HG03175 (cell line): ENCODE measurements at regions not wholly inside any gene's neighbourhood (a gene's known extent, or its start where the extent isn't known, plus 50 kb on each side); places are given as distances from the start of the nearest gene placed in this dataset.
A peak's percentile ranks its signal among the peaks of the same experiment; 100 is the strongest.

Source experiments
- ATAC-seq: cut with Tn5 transposase; IDR thresholded peaks from one replicate; pipeline ENCODE4 v1.9.1; 2021; ENCODE audit warnings: mild to moderate bottlenecking, moderate library complexity; ENCODE audit not compliant: unreplicated experiment

DNA sequence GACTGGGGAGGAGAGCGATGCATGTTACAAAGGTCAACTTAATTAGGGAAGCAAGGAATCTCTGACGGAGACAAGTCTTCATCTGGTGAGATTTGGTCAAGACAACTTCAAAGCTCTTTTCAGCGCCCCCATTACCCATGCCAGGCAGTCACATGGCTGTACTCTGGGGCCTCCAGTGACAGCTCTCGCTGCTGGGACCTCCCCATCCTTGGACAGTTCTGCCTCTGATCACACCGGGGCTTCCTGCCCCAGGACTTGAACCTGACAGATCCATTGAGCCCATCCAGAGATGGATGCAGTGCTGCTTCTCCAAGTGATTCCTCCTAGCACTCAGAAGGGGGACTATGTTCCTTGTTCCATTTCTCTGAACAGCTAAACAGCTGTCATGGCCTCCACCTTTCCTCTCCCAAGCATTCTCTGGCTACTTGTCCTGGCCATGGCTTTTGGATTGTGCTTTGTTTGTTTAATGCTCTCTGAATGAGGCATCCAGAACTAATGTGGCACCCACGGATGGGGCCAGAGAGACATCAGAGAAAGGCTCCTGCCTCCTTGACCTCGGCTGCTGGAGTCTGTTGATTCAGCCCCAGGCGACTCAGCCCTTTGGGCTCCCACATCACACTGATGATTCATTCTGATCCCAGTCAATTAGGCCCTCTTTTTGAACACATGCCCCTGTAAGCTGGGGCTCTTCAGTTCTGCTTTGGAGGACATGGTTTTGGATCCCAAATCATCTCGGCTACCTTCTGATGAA lies 122.1 kb upstream of the ADAMTS16 start:
- ATAC-seq, result no peak

DNA sequence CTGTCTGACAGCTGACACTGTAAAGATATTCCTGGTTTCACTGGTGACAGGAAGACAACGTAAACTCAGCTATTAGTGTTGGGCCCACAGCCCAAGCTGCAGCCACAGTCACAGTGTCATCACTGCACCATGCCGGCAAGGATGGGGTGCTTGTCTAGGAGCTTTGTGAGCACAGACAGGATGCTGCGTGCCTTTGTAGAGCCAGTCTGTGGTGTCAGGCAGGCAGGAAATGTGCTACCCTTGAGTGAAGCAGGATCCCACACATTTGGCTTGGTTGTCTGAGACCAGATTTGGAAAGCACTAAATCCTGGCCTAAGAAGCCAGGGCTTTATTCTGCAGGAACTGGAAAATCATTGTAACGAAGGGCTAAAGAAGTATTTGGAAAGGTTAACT lies 121.6 kb upstream of the ADAMTS16 start:
- ATAC-seq, result no peak

DNA sequence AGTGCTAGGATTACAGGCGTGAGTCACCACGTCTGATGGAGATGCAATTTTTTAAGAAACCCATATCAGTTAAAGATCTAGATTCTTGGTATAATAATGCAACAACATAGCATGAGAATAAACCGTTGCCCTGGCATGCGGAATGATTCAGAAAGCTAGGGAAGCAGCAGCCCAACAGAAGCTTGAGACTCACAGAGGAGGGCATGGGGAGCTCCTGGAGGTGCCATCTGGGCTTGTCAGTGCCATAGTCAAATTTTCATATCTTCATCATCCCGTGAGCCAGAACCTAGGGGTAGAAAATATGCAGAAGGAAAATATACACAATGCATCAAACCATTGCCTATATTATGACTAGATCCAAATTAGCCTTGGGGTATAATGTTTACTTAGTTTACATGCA lies 118.7 kb upstream of the ADAMTS16 start:
- no peak for ATAC-seq

DNA sequence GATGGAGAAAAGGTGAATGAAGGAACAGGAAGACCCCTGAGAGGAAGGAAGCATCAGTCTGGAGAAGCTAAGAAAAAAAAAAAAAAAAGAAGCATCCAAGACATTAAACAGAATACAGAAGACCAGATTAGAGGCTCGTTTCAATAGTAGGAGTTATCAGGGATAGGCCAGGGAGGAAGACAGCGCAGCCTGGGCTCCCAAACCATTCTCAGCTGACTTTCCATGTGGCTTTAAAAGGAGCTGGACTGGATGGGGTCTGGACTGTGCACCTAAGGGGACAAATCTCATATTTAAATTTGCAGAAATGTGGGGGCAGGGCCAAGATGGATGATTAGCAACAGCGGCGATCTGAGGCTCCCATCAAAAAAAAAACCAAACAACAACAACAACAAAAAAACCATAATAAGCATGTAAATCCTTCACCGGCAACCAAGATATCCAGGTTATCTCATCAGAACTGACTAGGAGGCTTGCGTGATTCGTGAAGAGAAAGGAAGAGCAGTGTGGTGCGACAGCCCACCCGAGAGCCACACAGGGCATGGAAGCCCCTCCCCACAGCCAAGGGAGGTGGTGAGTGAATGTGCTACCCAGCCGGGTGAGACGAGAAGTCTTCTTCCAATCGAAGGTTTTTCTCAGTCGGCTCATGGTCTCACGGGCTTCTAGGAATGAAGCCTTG lies 114.9 kb upstream of the ADAMTS16 start:
- ATAC-seq, result no peak

DNA sequence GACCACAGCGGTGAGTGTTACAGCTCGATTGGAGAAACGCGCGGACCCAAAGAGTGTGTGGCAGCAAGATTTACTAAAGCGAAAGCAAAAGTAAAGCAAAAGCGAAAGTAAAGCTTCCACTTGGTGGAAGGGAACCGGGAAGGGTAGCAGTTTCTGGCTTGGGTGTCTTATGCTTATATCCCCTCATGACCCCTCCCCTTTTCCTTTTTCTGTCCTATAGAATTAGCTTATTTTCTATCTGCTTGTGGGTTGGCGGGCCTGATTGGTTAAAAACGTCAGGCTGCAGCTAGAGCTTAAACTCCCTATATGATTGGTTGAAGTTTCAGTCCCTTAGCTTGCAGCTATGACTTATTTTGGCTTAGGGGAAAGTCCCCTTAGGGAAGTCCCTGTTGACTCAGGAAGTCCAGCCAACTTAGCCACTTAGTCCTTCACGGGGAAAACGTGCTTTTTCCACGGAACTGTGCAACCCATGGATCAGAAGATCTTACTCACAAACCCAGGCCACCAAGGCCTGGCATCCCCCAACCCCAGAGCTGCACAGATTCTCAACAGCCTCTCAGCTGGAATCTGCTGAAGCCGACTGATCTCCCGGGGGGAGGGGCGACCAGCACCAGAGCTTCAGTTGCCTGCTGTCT lies 114.2 kb upstream of the ADAMTS16 start:
- ATAC-seq, result no peak

DNA sequence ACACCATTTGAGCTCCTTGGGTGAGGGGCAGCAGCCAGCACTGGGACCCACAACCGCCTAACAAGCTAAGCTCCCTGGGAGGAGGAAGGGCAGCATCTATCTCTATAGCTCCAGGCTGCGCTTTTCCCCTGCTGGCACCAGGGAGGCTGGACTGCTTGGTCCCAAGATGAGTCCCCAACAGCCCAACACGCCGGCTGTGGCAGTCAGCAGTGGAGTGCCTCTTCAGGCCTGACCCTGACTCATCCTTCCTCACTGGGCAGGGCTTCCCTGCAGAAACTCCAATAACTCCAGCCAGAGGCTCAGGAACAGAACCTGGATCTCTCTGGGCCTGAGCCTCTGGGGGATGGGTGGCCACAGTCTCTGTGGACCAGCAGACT lies 113.7 kb upstream of the ADAMTS16 start:
- ATAC-seq, result no peak

DNA sequence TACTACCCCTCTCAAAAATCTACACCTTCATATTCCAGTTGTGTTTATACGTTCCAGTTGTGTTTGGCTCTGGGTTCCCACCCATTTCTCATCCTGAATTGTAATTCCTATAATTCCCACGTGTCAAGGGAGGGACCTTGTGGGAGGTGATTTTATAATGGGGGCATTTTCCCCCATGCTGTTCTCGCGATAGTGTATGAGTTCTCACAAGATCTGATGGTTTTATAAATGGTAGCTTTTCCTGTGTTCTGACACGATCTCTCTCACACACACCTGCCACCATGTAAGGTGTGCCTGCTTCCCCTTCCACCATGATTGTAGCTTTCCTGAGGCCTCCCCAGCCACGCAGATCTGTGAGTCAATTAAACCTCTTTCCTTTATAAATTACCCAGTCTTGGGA lies 108.5 kb upstream of the ADAMTS16 start:
- ATAC-seq, result no peak

DNA sequence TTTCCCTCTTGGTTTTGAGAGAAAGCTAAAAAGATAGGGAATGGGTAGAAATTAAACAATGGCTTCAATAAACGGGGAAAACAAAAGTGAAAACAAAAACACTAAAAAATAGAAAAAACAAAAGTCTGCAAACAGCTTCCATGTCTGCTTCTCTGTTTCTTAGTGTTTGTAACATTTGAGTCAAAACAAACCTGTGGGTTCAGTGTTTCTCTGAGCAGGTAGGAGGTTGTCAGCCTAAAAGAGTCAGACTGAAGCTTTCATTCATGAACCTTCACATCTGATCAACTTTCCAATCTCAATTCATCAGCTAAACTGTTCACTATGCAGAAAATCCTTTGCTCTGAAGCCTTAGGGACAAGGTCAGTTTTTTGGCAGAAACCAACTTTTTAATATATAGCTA lies 102.5 kb upstream of the ADAMTS16 start:
- ATAC-seq, result no peak

DNA sequence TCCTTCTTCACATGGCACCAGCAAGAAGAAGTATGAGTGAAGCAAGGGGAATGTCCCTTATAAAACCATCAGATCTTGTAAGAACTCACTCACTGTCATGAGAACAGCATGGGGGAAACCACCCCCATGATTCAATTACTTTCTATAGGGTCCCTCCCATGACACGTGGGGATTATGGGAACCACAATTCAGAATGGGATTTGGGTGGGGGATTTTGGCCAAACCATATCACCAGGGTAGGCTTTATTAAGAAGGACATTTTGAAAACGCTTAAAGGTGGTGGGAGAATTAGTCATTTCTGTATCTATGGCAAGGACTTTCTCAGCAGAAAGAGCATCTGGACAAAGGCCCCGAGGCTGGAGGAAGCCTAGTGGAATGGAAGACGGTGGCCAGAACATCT lies 100.2 kb upstream of the ADAMTS16 start:
- no peak for ATAC-seq

DNA sequence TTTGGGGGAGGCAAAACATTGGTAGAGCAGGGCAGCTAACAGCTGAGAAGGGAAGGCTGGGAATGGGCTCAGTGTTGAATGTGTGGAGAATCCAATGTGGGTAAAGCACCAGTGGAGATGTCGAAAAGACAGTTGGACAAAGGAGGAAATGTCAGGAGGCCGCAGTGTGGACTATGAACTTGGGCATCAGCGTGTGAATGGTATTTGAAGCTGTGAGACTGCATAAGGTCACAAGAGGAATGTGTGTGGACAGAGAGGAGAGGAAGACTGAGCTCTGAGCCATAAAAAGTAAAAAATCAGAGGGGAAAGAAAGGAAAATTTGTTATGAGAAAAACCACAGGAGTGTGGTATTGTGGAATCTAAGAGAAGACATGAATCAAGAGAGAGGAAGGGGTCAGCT lies 99.4 kb upstream of the ADAMTS16 start:
- no peak for ATAC-seq

DNA sequence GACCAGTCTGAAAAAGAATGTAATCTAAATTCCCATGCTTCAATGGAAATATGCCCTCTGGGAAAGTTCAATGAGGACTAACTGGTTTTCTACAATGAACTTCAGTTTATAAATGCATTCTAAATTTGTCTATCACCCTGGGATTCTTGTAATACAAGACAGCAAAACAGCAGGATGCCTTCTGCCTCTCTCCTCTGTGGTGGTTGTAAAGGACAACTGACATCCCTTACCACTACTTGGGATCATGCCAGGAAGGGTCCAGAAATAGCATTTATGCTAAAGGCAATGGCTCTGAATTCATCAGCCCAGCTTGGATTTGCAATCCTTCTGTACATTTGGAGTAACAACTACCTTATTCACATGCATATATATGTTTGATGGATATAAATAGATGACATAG lies 97.3 kb upstream of the ADAMTS16 start:
- no peak for ATAC-seq

DNA sequence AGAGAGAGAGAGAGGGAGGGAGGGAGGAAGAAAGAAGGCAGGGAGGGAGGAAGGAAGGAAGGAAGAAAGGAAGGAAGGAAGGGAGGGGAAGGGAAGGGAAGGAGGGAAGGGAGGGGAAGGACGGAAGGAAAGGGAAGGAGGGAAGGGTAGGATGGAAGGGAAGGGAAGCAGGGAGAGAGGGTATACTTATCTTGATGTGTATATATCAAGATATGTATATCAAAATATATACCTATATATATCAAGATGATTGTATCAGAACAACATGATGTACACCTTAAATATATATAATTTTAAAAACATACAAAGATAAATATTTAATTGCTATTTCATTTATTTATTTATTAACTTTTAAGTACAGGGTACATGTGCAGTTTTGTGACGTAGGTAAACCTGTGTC lies 96.8 kb upstream of the ADAMTS16 start:
- no peak for ATAC-seq

DNA sequence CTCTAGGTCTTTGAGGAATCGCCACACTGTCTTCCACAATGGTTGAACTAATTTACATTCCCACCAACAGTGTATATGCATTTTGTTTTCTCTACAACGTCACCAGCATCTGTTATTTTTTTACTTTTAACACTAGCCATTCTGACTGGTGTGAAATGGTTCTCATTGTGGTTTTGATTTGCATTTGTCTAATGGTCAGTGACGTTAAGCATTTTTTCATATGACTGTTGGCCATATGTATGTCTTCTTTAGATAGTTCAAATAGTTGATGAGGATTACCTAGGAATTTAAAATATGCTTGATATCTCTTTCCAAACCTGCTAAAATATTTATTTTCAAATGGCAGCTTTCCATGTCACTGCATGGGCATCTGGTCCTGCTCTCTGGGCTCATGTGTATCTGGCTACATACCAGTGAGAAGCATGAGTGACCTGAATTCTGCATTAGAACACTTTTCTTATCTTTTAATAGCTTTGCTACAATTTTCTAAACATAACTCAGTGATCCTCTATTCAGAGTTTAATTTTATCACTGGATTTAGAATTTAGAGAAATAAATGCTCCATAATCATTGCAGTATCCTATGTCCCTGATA lies 95.8 kb upstream of the ADAMTS16 start:
- no peak for ATAC-seq

DNA sequence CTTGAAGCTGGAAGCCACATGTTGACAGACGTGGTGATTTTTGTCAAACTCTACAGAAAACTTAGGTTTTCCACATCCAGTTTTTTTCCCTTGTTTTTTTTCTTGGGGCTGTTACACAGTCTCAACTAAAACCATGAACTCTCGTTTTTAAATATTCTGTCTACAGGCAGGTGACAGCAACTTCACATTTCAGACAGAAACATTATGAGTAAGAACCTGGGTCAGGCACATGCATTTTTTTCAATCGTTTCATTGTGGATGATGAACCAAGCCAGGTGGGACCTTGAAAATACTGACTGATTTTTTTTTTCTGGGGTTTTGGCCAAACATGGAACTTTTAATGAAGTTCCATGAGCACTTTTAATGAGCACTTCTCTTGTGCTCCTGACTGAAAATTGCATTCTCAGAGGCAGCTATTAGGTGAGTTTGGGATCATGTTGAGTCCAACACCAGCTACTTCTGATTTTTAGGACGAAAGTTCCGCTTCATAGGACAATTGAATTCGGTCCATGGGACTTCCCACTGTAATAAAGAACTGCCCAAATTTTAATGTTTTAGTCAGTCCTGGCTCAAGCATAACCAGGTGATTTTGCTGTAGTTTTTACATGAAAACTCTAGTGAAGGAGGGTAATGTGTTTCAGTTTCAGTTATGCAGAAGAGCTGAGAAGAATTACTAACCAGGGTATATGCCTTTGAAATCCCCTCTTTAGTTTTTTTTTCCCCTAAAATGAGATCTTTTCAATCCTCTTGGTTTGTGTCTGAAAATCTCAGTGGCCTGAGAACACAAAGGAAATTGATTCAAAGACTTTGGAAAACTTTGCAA lies 93.2 kb upstream of the ADAMTS16 start:
- no peak for ATAC-seq

DNA sequence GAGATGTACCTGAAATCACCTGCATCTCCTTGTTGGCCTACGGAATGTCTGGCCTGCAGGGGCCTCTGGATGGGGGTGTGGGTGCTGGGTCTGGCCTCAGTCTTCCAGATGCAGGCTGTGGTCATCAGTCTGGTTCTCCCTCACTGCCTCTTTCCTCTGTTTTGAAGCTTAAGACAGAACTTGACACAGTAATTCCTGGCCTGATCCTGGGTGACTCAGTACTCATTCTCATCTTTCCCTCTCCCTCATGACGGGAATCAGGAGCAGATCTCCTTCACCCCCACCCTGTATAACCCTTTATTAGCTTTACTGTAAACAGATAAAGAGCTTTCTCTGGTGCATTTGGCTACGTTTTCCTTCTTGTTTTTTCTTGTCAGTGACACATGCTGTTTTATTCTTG lies 89.3 kb upstream of the ADAMTS16 start:
- no peak for ATAC-seq

DNA sequence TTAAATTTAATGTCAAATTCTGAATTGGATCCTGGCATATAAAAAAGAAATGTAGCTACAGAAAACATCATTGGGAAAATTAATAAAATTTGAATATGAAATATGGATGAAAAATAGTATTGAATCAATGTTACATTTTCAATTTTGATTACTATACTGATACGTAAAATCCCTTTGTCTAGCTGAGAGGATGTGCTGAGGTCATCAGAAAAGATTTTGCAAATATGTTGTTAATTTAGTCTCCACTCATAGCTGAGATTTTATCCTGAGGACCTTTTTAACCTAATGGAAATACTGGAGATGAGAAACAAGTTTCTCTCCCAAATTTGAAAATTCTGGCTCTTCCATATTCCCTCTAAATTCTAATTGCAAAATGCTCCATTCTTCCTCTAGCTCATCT lies 84.4 kb upstream of the ADAMTS16 start:
- no peak for ATAC-seq

DNA sequence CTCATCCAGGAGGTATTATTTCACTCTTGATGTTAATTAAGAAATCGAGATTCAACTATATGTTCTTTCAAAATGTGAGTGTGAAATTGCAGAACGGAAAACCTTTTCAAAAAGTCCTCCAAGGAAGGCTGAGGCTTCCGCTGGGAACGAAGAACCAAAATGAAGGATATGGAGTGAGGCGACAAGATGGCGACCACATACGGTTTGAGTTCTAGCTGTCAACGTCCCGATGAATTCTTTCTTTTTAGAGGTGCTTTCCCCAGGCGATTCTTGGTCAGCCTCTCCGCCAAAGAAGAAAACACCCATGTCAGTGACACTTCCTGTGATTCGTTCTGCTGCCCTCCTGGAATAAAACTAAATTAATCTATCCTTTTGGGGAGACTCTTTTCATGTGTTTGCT lies 78.3 kb upstream of the ADAMTS16 start:
- ATAC-seq, result no peak

DNA sequence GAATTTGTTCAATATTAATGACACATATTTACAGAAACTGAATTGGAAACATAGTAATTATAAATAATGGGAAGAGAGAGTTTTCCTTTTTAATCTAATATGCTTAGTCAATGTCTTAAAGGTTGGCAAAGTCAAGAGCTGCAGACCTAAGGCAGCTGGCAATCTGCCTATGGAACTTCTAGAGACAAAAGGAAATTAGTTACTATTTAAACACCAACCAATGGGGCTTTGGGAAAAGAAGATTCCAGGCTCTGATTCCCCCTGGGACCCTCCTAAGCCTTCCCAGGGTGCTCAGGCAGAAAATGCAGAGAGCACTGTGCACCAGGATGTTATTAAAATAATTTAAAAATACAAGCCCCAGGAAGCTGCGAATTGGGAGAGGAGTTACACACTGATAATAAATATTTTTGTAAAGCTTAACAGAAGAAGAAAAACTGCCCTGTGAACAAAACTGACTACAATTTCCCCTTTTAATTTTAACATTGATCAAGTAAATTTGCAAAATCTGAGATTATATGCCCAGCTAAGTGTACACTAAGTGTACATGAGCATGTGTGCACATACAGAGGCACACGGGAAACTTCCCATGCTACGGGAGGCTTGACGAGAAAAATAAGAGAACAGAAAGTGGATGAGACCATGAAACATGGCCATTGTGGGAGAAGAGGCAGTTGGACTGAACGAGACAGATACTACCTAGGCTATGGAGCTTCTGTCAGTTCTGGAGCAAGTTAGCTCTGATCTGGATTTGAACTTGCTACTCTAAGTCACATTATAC lies 77.4 kb upstream of the ADAMTS16 start:
- no peak for ATAC-seq

DNA sequence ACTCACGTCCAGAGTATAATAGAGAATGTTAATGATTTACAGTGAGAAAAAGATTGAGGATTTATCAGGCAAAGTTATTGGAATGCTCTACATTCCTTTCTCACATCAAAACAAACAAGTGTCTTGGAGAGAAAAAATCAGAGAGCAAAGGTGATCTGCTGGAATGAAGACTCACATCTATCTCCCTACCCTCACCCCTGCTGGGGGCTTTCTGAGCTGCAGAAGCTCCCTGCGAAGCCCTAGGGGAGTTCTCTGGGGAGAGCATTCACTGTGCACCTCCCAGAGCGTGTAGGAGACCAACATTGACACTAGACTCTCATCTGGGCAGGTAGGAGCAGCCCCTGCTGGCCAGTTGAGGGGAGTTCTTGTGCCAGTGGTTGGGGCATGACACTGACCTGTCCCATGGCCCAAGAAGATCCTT lies 76.6 kb upstream of the ADAMTS16 start:
- peak; percentile 55 for ATAC-seq

DNA sequence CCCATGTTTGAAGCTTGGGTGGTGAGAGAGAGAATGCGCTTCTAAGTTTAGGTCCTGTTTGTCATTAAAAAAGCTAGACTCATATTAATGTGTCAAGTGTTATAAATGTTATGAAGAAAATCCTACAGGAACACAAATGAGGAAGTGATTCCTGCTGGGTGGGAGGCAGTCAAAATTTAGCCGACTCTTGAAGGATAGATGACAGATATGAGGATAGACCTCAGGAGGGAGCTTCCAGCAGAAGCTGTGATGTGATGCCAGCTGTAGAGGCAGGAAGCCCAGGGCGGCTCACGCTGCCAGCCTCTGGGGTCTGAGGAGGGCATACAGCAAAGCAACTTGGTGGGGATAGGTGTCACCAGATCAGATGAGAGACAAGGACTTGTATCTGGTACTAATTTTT lies 74.7 kb upstream of the ADAMTS16 start:
- no peak for ATAC-seq
